ENCODE measurements at regions not wholly inside any gene's neighbourhood (a gene's known extent, or its start where the extent isn't known, plus 50 kb on each side); places are given as distances from the start of the nearest gene placed in this dataset.
"Not testable (repeated sequence)": the region's sequence is repeated elsewhere in the genome, so short reads cannot be mapped to it uniquely, and the experiment has no call there.

DNA sequence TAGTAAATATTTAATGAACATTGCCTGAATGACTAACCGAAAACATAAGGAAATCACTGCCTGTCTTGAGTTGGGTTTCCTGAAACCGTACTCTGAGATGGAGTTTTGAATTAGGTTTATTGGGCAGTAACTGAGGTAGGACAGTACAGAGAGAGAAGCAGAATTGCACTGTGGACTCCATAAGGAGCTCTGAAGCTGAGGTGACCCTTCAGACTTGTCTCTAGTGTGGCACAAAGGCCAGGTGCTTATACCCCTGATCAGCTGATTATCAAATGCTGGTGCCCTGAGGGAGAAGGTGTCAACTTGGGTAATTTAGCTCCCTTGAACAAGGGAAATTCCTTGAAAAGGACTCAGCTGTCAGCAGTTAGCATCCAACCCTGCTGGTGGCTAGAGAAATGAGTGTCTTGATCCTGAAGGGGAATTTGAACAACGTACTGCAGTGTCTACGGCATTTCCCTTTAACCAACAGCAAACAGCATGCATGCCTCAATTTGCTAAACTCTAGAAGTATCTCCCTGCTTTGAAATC is 135.0 kb upstream of the SMARCA2 start:
- peak in 1 of 5 experiments; percentile 38 for DNase-seq

DNA sequence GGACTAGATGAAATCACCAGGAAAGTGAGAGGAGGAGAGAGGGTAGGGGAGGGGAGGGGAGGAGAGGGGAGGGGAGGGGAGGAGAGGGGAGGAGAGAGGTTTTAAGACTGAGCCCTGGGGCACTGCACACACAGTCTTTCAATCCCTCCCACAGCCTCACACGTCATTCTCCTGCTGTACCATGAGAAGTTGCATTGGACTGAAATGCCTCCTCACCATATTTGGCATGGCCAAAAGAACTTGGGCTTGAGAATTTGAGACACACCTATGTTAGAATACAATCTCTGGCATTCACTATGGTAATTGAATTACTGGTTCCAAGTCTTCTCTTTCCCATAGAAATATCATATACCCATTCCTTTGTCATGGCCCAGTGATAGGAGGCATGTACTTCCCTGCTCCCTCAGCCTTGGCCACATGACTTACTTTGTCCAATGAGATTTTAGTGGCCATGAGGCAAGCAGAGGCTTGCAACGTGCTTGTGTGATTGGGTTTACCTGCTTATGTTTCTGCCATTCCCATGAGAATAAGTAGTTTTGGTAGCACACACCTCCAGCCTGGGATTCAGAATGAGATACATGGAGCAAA is 133.3 kb upstream of the SMARCA2 start:
- DNase-seq, result no peak

- no peak for DNase-seq
Measured at GRCh38 chr9:1882711-1883403, 132.3 kb upstream of the SMARCA2 start.

- no peak for DNase-seq
Measured at GRCh38 chr9:1890201-1890600, 124.9 kb upstream of the SMARCA2 start.

DNA sequence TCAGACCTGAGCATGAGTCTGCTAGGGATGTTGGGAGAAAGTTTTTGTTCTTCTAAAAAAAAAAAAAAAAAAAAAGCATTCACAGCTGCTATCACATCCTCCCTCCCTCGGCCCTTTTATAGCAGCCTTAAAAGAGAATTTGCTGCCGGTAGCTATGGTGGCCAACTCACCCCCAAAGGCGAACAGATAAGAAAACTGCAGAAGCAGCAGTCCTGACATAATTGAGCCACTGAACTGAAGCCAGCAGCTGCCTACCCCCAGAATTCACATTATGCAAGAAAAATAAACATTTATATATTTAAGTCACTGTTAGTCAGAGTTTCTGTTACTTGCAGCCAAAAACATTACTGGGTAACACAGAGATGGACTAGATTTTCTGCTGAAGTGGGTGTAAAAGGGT is 124.3 kb upstream of the SMARCA2 start:
- DNase-seq, result no peak

- not testable (repeated sequence) for DNase-seq
Measured at GRCh38 chr9:1903080-1903704, 112.0 kb upstream of the SMARCA2 start.

- DNase-seq, result no peak
Measured at GRCh38 chr9:1907465-1907864, 107.7 kb upstream of the SMARCA2 start.

GRCh38 chr9:1909322-1909721 is 105.8 kb upstream of the SMARCA2 start:
- no peak for DNase-seq

GRCh38 chr9:1910269-1910811 is 104.8 kb upstream of the SMARCA2 start:
- no peak for DNase-seq

GRCh38 chr9:1913631-1914330 is 101.4 kb upstream of the SMARCA2 start:
- no peak for DNase-seq

GRCh38 chr9:1916095-1916494 is 99.1 kb upstream of the SMARCA2 start:
- no peak for DNase-seq

- no peak for DNase-seq
Measured at GRCh38 chr9:1916655-1917054, 98.5 kb upstream of the SMARCA2 start.

- DNase-seq, result no peak
Measured at GRCh38 chr9:1917396-1917935, 97.7 kb upstream of the SMARCA2 start.

DNA sequence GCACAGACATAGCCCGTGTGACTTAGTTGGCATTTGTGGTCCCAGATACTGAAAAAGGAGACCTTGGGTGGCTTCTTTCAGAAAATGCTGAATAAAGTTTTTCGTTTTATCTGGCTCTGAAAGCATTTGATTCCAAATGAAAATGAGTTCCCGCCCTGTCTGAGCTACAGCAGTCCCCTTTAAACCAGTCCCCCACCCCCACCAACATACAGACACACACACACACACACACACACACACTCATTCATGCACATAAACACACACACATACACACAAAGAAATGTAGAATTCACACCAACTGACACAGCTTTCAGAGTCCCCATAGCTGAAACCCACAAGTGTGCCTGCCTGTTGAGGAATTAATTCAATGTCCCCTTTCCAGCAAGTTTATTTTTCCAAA is 97.0 kb upstream of the SMARCA2 start:
- no peak for DNase-seq

- no peak for DNase-seq
Measured at GRCh38 chr9:1918622-1919021, 96.5 kb upstream of the SMARCA2 start.

- DNase-seq, result no peak
Measured at GRCh38 chr9:1919229-1919628, 95.9 kb upstream of the SMARCA2 start.

- no peak for DNase-seq
Measured at GRCh38 chr9:1920386-1920785, 94.8 kb upstream of the SMARCA2 start.

GRCh38 chr9:1922026-1922425 is 93.1 kb upstream of the SMARCA2 start:
- DNase-seq, result no peak

DNA sequence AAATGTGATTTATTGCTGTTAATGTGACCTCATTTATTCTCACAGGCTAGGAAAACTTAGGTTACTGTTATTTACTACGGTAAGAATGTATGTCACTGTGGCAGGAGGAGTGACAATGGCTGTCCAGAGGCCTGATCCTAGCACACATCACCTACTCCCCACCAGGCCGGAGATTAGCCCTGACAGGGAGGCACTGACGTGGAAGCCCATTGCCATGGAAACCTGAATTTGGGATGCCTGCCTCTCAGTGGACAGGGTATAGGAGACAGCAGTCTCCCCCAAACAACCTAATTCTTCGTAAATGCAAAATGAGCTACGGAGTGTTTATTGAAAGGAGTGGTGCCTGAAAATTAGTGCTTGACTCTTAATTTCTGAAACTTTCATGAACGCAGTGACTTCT is 87.6 kb upstream of the SMARCA2 start:
- no peak for DNase-seq

DNA sequence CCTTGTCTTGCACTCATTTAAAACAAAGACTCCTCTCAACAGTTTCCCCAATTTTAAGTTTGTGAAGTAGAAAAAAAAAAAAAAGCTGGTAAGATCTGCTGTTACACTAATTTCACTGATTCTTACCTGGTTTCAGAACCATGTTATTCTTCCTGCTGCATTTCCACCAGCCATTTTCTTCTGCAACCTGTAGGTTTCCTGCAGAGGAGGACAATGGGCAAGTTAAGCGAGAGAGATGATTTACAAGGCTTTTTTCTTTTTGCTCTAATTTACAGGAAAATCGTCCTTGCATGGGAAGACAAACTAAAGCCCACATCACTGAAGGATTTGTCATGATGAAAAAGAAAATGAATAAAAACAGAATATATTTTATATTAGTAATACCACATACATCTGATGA is 86.0 kb upstream of the SMARCA2 start:
- no peak for DNase-seq

- peak in 1 of 5 experiments; percentile 6 for DNase-seq
Measured at GRCh38 chr9:1929722-1930244, 85.4 kb upstream of the SMARCA2 start.

GRCh38 chr9:1930245-1930736 is 84.9 kb upstream of the SMARCA2 start:
- DNase-seq, result not testable (repeated sequence)

Data from T-helper 2 cell (primary cell).